ENCODE measurements at regions not wholly inside any gene's neighbourhood (a gene's known extent, or its start where the extent isn't known, plus 50 kb on each side); places are given as distances from the start of the nearest gene placed in this dataset.

DNA sequence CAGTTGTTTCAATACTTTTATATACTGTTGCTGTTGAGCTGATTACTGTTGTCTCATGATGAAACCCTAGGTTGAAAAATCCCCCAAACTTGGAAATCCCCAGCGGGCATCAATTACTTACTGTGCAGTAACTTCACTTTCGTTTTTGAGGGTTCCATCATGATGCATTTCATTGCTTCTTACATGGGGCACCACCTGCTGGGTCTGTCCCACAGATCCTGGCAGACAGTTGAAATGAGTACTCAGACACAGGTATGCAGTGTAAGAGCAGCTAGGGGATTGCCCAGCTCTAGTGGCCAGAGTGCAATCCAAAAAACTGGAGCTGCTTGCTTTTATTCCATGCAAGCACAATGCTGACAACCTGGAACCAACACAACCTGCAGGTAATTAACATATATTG, 132.5 kb upstream of the ZNF91 start:
- WGBS (ENCODE audit: extremely low coverage, insufficient coverage, insufficient read length) = no CpG with 5 or more reads among the region's 2 CpGs
- H4K8ac ChIP-seq (ENCODE audit: low read depth, low read length) = no peak overlapping the region
- no peak overlapping the region for H2BK12ac ChIP-seq (ENCODE audit: low read length)
- H3K18ac ChIP-seq (ENCODE audit: low read length) = no peak overlapping the region
- H3K4ac ChIP-seq (ENCODE audit: low read depth, low read length) = no peak overlapping the region
- no peaks in the 10 kb centered on the region for H3K79me1 ChIP-seq (ENCODE audit: low read length)
- H3K9me3 ChIP-seq (ENCODE audit: insufficient read depth, low read depth, low read length) = peaks cover 34% of the 10 kb centered on the region
- no peaks in the 10 kb centered on the region for H3K4me1 ChIP-seq (ENCODE audit: control insufficient read depth in 1 of 2, insufficient read depth in 2 of 2, low read length in 2 of 2)
- no peak overlapping the region for H3K14ac ChIP-seq (ENCODE audit: low read length)
- no peak overlapping the region for H3K4me3 ChIP-seq (ENCODE audit: low read depth, low read length)
- H4K91ac ChIP-seq (ENCODE audit: low read depth, low read length) = no peak overlapping the region
- H2AFZ ChIP-seq (ENCODE audit: insufficient read depth, low read length, poor library complexity) = no peak overlapping the region
- no peaks in the 10 kb centered on the region for H3K79me2 ChIP-seq (ENCODE audit: control insufficient read depth, insufficient read depth, low read length, poor library complexity)
- no peak overlapping the region for H2BK120ac ChIP-seq (ENCODE audit: insufficient read depth, low read length, poor library complexity)
- no peak overlapping the region for H3K27ac ChIP-seq (ENCODE audit: low read depth, low read length)
- no peak overlapping the region for H3K23ac ChIP-seq (ENCODE audit: low read length)
- H4K12ac ChIP-seq (ENCODE audit: low read depth, low read length) = no peak overlapping the region
- H2BK5ac ChIP-seq (ENCODE audit: low read depth, low read length, poor library complexity) = no peak overlapping the region
- no peaks in the 10 kb centered on the region for H3K36me3 ChIP-seq (ENCODE audit: control insufficient read depth in 1 of 2, insufficient read depth in 2 of 2, low read length in 2 of 2)
- H3K27me3 ChIP-seq (ENCODE audit: insufficient read depth, low read length) = no peaks in the 10 kb centered on the region
- no peak overlapping the region for H3K4me2 ChIP-seq (ENCODE audit: low read length)
- DNase-seq = no peak
- no peak overlapping the region for H2AK5ac ChIP-seq (ENCODE audit: low read length)
- no peak overlapping the region for H3K9ac ChIP-seq (ENCODE audit: low read length)

DNA sequence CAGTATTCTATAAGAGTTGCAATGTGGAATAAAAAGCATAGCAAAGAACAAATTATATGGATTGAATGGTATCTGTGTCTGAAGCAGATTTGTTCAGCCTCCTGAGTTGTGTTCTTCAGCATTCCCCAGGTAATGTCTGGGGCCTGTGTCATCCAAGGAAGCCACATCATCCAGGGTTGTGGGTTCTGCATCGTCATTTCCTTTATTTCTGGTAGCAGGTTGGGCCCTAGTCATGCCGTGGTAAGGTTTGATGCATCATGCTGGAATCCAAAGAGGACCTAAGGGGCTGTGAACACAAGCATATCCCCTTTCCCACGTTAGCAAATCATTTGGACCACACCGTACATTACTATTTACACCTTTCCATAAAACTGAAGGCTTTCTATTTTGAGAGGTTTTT, 131.0 kb upstream of the ZNF91 start:
- no peak overlapping the region for H2BK120ac ChIP-seq (ENCODE audit: insufficient read depth, low read length, poor library complexity)
- no peak for DNase-seq
- no CpG with 5 or more reads among the region's 4 CpGs for WGBS (ENCODE audit: extremely low coverage, insufficient coverage, insufficient read length)
- H3K4ac ChIP-seq (ENCODE audit: low read depth, low read length) = no peak overlapping the region
- no peak overlapping the region for H3K27ac ChIP-seq (ENCODE audit: low read depth, low read length)
- peaks cover 33% of the 10 kb centered on the region for H3K9me3 ChIP-seq (ENCODE audit: insufficient read depth, low read depth, low read length)
- no peak overlapping the region for H3K4me2 ChIP-seq (ENCODE audit: low read length)
- H4K8ac ChIP-seq (ENCODE audit: low read depth, low read length) = no peak overlapping the region
- no peak overlapping the region for H4K91ac ChIP-seq (ENCODE audit: low read depth, low read length)
- H3K9ac ChIP-seq (ENCODE audit: low read length) = no peak overlapping the region
- H3K18ac ChIP-seq (ENCODE audit: low read length) = no peak overlapping the region
- no peak overlapping the region for H2AFZ ChIP-seq (ENCODE audit: insufficient read depth, low read length, poor library complexity)
- H3K27me3 ChIP-seq (ENCODE audit: insufficient read depth, low read length) = no peaks in the 10 kb centered on the region
- H3K79me1 ChIP-seq (ENCODE audit: low read length) = no peaks in the 10 kb centered on the region
- H3K14ac ChIP-seq (ENCODE audit: low read length) = no peak overlapping the region
- no peak overlapping the region for H4K12ac ChIP-seq (ENCODE audit: low read depth, low read length)
- H3K4me1 ChIP-seq (ENCODE audit: control insufficient read depth in 1 of 2, insufficient read depth in 2 of 2, low read length in 2 of 2) = no peaks in the 10 kb centered on the region
- H3K79me2 ChIP-seq (ENCODE audit: control insufficient read depth, insufficient read depth, low read length, poor library complexity) = no peaks in the 10 kb centered on the region
- no peak overlapping the region for H2BK12ac ChIP-seq (ENCODE audit: low read length)
- no peak overlapping the region for H2BK5ac ChIP-seq (ENCODE audit: low read depth, low read length, poor library complexity)
- H3K36me3 ChIP-seq (ENCODE audit: control insufficient read depth in 1 of 2, insufficient read depth in 2 of 2, low read length in 2 of 2) = no peaks in the 10 kb centered on the region
- H3K4me3 ChIP-seq (ENCODE audit: low read depth, low read length) = no peak overlapping the region
- H3K23ac ChIP-seq (ENCODE audit: low read length) = no peak overlapping the region
- H2AK5ac ChIP-seq (ENCODE audit: low read length) = no peak overlapping the region

DNA sequence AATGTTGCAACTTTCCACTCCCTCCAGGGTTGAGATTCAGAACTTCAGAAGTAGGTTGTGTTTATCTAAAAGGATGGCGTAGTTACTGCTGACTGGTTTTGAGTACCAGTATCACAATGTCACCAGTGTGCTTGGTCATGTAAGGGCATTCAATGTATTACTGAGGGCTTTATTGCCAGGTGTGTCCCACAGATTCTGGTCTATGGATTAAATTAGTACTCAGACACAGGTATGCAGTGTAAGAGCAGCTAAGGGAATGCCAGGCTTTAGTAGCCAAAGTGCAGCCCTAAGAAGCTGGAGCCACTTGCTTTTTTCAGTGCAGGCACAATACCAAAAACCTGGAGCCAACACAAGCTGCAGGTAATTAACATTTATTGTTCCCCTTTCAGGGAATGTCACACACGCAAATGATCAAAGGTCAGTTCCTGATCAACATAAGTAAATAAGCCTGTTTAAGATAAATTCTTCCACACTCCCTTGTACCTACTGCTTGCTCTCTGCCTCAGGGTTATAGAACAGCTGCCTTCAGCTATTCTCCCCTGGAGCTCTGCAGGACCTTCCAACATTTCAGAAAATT, 130.1 kb upstream of the ZNF91 start:
- no peaks in the 10 kb centered on the region for H3K79me1 ChIP-seq (ENCODE audit: low read length)
- H3K79me2 ChIP-seq (ENCODE audit: control insufficient read depth, insufficient read depth, low read length, poor library complexity) = no peaks in the 10 kb centered on the region
- no CpG with 5 or more reads among the region's 2 CpGs for WGBS (ENCODE audit: extremely low coverage, insufficient coverage, insufficient read length)

DNA sequence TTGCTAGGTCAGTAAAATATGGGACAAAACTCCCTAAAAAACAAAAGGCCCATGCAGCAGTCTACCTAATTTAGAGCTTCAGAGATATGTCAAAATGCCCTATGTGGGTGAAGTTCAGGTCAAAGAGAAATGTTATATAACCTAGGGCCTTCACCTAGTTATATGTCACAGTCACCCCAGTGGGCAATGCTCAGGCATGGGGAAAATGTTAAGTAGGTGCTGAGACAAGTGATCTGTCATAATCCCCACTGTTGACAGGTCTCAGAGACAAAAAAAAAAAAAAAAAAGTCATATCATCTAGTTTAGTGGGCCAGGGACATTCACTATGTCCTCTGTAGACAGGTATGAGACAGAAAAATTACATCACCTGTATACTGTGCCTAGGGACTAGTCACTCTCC, 128.6 kb upstream of the ZNF91 start:
- Histone ChIP-seq H2AFZ (ENCODE audit: insufficient read depth, low read length, poor library complexity) (no peak overlapping the region), H4K91ac (ENCODE audit: low read depth, low read length) (no peak overlapping the region), H3K4me3 (ENCODE audit: low read depth, low read length) (no peak overlapping the region), H3K9me3 (ENCODE audit: insufficient read depth, low read depth, low read length) (peaks cover 19% of the 10 kb centered on the region), H2BK12ac (ENCODE audit: low read length) (no peak overlapping the region), H2BK120ac (ENCODE audit: insufficient read depth, low read length, poor library complexity) (no peak overlapping the region), H3K79me1 (ENCODE audit: low read length) (no peaks in the 10 kb centered on the region), H3K18ac (ENCODE audit: low read length) (no peak overlapping the region), H3K14ac (ENCODE audit: low read length) (no peak overlapping the region), H2AK5ac (ENCODE audit: low read length) (no peak overlapping the region), H3K27me3 (ENCODE audit: insufficient read depth, low read length) (no peaks in the 10 kb centered on the region), H3K4me1 (ENCODE audit: control insufficient read depth in 1 of 2, insufficient read depth in 2 of 2, low read length in 2 of 2) (no peaks in the 10 kb centered on the region), H4K8ac (ENCODE audit: low read depth, low read length) (no peak overlapping the region), H3K36me3 (ENCODE audit: control insufficient read depth in 1 of 2, insufficient read depth in 2 of 2, low read length in 2 of 2) (no peaks in the 10 kb centered on the region), H3K23ac (ENCODE audit: low read length) (no peak overlapping the region), H4K12ac (ENCODE audit: low read depth, low read length) (no peak overlapping the region), H3K27ac (ENCODE audit: low read depth, low read length) (no peak overlapping the region), H3K79me2 (ENCODE audit: control insufficient read depth, insufficient read depth, low read length, poor library complexity) (no peaks in the 10 kb centered on the region), H3K9ac (ENCODE audit: low read length) (no peak overlapping the region), H3K4ac (ENCODE audit: low read depth, low read length) (no peak overlapping the region), H2BK5ac (ENCODE audit: low read depth, low read length, poor library complexity) (no peak overlapping the region), H3K4me2 (ENCODE audit: low read length) (no peak overlapping the region)
- no peak for DNase-seq

More for the DNA sequence above, 130.1 kb upstream of the ZNF91 start:
- H3K14ac ChIP-seq (ENCODE audit: low read length) = no peak overlapping the region
- H2BK120ac ChIP-seq (ENCODE audit: insufficient read depth, low read length, poor library complexity) = no peak overlapping the region
- no peak overlapping the region for H3K18ac ChIP-seq (ENCODE audit: low read length)
- H2BK12ac ChIP-seq (ENCODE audit: low read length) = no peak overlapping the region
- no peaks in the 10 kb centered on the region for H3K27me3 ChIP-seq (ENCODE audit: insufficient read depth, low read length)
- H3K4me3 ChIP-seq (ENCODE audit: low read depth, low read length) = no peak overlapping the region
- H3K23ac ChIP-seq (ENCODE audit: low read length) = no peak overlapping the region
- peaks cover 29% of the 10 kb centered on the region for H3K9me3 ChIP-seq (ENCODE audit: insufficient read depth, low read depth, low read length)
- no peaks in the 10 kb centered on the region for H3K4me1 ChIP-seq (ENCODE audit: control insufficient read depth in 1 of 2, insufficient read depth in 2 of 2, low read length in 2 of 2)
- H2BK5ac ChIP-seq (ENCODE audit: low read depth, low read length, poor library complexity) = no peak overlapping the region
- no peak overlapping the region for H3K4me2 ChIP-seq (ENCODE audit: low read length)
- no peak overlapping the region for H4K8ac ChIP-seq (ENCODE audit: low read depth, low read length)
- H2AFZ ChIP-seq (ENCODE audit: insufficient read depth, low read length, poor library complexity) = no peak overlapping the region
- H4K12ac ChIP-seq (ENCODE audit: low read depth, low read length) = no peak overlapping the region
- no peaks in the 10 kb centered on the region for H3K36me3 ChIP-seq (ENCODE audit: control insufficient read depth in 1 of 2, insufficient read depth in 2 of 2, low read length in 2 of 2)
- DNase-seq = no peak
- no peak overlapping the region for H2AK5ac ChIP-seq (ENCODE audit: low read length)
- no peak overlapping the region for H3K4ac ChIP-seq (ENCODE audit: low read depth, low read length)
- H3K27ac ChIP-seq (ENCODE audit: low read depth, low read length) = no peak overlapping the region
- no peak overlapping the region for H4K91ac ChIP-seq (ENCODE audit: low read depth, low read length)
- no peak overlapping the region for H3K9ac ChIP-seq (ENCODE audit: low read length)

Data from trophoblast cell (in vitro differentiated cells and primary cell).